Skeletal muscle tissue (tissue), 3 donors: ENCODE measurements at regions not wholly inside any gene's neighbourhood (a gene's known extent, or its start where the extent isn't known, plus 50 kb on each side); places are given as distances from the start of the nearest gene placed in this dataset.

Experiments used
- H3K27ac ChIP-seq: one replicate; pipeline ENCODE4 v1.7.0; 2013; ENCODE audit warnings: mild to moderate bottlenecking, low read depth, low read length, inconsistent platforms
- H3K27me3 ChIP-seq, 3 donors: one replicate each; pipeline ENCODE4 v1.7.0; 2013; ENCODE audit warnings: low read length in 3 of 3; ENCODE audit not compliant: control insufficient read depth in 3 of 3, insufficient read depth in 3 of 3
- H3K36me3 ChIP-seq, 3 donors: one replicate each; pipeline ENCODE4 v1.7.0; 2013; ENCODE audit warnings: low read length in 3 of 3; ENCODE audit not compliant: control insufficient read depth in 3 of 3, insufficient read depth in 3 of 3
- H3K4me1 ChIP-seq, 3 donors: one replicate each; pipeline ENCODE4 v1.7.0; 2013; ENCODE audit warnings: low read length in 3 of 3, mild to moderate bottlenecking in 3 of 3; ENCODE audit not compliant: control insufficient read depth in 3 of 3, insufficient read depth in 3 of 3
- H3K4me3 ChIP-seq, 3 donors: one replicate each; pipeline ENCODE4 v1.7.0; 2013; ENCODE audit warnings: low read length in 3 of 3
- H3K9ac ChIP-seq, 3 donors: one replicate each; pipeline ENCODE4 v1.7.0; 2013; ENCODE audit warnings: low read length in 3 of 3, mild to moderate bottlenecking in 3 of 3, moderate library complexity in 2 of 3, low read depth in 1 of 3
- H3K9me3 ChIP-seq, 3 donors: one replicate each; pipeline ENCODE4 v1.7.0; 2013; ENCODE audit warnings: low read length in 3 of 3; ENCODE audit not compliant: control insufficient read depth in 3 of 3
- donor health status: Osteomylitis.

- H3K36me3 ChIP-seq = no peaks in the 10 kb centered on the region
- H3K4me3 ChIP-seq = no peak overlapping the region
- peaks cover 23 to 49% (median 43%) of the 10 kb centered on the region in 3 donors for H3K4me1 ChIP-seq
- no peak overlapping the region for H3K9ac ChIP-seq
- peak overlapping the region; percentile 66 for H3K27ac ChIP-seq
- no peaks in the 10 kb centered on the region for H3K9me3 ChIP-seq
- H3K27me3 ChIP-seq = no peaks in the 10 kb centered on the region
Measured at GRCh38 chr3:124277144-124277890, 285.4 kb upstream of the ROPN1 start.

DNA sequence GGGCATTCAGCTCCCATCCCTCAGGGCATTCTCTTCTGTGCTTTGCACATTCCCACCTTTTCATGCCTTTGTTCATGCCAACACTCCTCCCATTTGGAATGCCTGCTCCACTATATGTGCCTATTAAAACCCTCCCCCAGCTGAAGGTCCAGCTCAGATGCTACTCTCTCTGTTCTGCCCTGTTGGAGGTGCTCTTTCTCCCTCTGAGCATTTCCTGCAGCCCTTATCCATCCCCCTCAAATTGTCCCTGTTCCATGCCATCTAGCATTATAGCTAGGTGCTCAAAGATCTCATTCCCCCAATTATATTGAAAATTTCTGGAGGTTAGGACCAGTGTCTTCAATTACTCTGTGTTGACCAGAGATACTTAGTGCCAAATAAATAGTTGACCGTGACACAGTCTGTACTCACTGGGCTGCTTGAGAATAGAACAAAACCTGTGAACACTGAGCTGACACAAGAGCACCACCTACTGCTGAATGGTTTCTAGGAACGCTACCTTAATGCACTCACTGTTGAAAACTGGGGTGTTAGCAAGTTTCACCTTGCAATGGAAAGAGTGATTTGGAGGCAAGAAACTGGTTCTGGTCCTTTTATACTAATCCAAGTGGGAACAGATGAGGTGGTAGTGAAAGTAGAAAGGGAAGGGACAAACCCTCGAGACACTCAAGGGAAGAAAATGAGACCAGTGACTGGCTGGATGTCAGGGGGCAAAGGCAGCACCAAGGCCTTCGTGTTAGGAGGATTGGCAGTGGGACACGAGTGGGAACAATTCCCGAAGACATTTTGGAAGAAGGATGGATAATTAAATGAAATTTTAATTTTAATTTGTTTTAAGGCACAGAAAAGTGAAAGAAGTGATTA lies 289.8 kb upstream of the ROPN1 start:
- Histone ChIP-seq H3K9me3 (no peaks in the 10 kb centered on the region), H3K27ac (no peak overlapping the region), H3K9ac (no peak overlapping the region), H3K27me3 (no peaks in the 10 kb centered on the region), H3K4me1 (peaks cover 15 to 26% (median 17%) of the 10 kb centered on the region in 3 donors), H3K36me3 (no peaks in the 10 kb centered on the region), H3K4me3 (no peak overlapping the region)

DNA sequence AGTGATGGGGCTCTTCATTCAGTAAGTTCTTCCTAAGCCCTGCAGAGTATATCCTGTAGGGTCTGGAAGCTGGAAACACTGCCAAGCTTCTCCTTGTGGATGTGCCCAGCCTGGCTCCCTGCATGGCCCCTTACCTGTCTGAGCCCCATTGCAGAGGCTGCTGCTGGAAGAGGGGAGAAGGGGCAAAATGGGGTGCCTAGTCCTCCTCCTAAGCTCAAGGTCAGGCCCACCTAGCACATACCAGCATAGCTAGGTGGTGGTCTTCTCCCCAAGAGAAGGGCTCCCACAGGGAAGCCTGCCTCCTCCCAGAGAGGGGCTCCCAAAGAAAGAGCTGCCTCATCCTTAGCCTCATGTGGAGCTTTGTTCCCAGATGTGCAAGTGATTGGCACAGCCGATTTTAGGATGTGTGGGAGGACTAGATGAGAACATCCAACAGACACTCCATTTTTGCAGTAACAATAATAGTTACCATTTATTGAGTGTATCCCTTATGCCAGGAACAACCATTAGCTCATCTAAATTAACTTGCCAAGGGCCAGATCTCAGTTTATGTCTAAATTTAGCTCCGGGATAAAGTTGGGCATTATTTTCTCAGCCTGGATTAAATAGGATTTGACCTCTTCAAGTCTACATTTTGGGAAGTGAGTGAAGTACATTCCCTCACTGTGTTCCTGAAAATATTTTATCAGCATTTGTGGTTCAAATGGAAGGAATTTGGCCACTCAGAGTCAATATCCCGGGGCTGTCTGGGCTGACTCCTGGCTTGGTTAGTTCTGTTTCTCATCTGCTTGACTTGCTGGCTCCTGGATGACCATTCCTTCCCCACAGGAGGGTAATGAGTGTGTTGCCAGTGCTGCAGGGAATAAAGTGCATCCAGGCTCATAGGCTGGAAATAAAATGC lies 291.1 kb upstream of the ROPN1 start:
- Histone ChIP-seq H3K9ac (no peak overlapping the region), H3K4me1 (peaks cover 6 to 13% (median 7%) of the 10 kb centered on the region in 3 donors), H3K27me3 (no peaks in the 10 kb centered on the region), H3K36me3 (no peaks in the 10 kb centered on the region), H3K4me3 (no peak overlapping the region), H3K9me3 (no peaks in the 10 kb centered on the region), H3K27ac (no peak overlapping the region)

DNA sequence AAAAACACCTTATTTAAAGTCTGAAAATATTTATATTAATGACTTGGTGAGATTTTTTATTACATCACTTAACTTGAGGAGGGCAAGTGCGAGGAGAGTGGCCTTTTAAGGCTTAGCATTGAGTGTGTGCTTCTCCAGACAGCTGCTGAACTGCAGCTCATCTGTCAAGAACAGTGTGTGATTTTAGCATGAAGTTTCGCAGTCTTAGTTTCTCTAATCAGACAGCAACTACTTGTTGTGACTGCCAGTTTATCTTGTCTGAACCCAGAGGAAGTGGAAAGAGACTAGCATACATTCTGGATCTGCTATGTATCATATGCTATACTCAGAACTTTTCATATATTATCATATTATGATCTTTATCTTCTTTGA lies 291.7 kb upstream of the ROPN1 start:
- H3K4me3 ChIP-seq = no peak overlapping the region
- H3K9ac ChIP-seq = no peak overlapping the region
- H3K27me3 ChIP-seq = no peaks in the 10 kb centered on the region
- no peak overlapping the region for H3K27ac ChIP-seq
- H3K4me1 ChIP-seq = peaks cover 5 to 9% (median 7%) of the 10 kb centered on the region in 3 donors
- H3K9me3 ChIP-seq = no peaks in the 10 kb centered on the region
- no peaks in the 10 kb centered on the region for H3K36me3 ChIP-seq

DNA sequence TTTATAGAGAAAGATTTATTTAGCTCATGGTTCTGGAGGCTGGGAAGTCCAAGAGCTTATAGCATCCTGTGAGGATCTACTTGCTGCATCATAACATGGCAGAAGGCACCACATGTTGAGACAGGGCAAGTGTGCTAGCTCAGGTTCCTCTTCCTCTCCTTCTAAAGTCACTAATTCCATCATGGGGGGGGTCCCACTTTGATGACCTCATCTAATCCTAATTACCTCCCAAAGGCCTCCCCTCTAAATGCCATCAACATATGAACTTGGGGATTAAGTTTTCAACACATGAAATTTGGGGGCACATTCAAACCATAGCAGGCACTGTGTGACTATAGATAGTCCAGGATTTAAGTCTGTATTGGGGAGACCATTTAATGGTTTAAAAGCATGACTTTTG lies 297.1 kb upstream of the ROPN1 start:
- Histone ChIP-seq H3K4me1 (peaks cover 0 to under 1% (median 0%) of the 10 kb centered on the region in 3 donors), H3K9me3 (no peaks in the 10 kb centered on the region), H3K27ac (no peak overlapping the region), H3K9ac (no peak overlapping the region), H3K4me3 (no peak overlapping the region), H3K27me3 (no peaks in the 10 kb centered on the region), H3K36me3 (no peaks in the 10 kb centered on the region)

DNA sequence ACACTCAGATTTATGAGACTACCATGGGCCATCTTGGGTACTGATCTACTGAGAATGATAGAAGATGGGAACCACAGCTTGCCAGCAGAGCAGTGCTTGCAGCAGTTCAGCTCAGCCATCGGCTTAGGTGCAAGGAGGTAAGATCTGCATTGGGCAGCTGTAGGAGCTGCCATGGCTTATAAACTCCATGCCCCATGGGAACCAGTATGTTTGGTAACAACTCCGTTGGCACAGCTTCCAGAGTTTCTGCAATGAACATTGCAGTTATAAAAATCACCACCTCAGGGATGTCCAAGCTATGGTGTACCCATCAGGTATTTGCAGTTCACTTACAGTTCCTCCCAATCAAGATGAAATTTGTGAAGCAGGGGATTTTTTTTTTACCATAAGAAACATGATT lies 299.1 kb upstream of the ROPN1 start:
- no peaks in the 10 kb centered on the region for H3K27me3 ChIP-seq
- no peaks in the 10 kb centered on the region for H3K9me3 ChIP-seq
- no peak overlapping the region for H3K27ac ChIP-seq
- no peaks in the 10 kb centered on the region for H3K4me1 ChIP-seq
- H3K9ac ChIP-seq = no peak overlapping the region
- H3K4me3 ChIP-seq = no peak overlapping the region
- H3K36me3 ChIP-seq = no peaks in the 10 kb centered on the region

- no peaks in the 10 kb centered on the region for H3K9me3 ChIP-seq
- H3K4me1 ChIP-seq = peaks cover 0 to 4% (median 0%) of the 10 kb centered on the region in 3 donors
- H3K36me3 ChIP-seq = no peaks in the 10 kb centered on the region
- H3K4me3 ChIP-seq = no peak overlapping the region
- H3K27me3 ChIP-seq = no peaks in the 10 kb centered on the region
- H3K9ac ChIP-seq = no peak overlapping the region
- H3K27ac ChIP-seq = no peak overlapping the region
Measured at GRCh38 chr3:124292329-124292728, 300.4 kb upstream of the ROPN1 start.

DNA sequence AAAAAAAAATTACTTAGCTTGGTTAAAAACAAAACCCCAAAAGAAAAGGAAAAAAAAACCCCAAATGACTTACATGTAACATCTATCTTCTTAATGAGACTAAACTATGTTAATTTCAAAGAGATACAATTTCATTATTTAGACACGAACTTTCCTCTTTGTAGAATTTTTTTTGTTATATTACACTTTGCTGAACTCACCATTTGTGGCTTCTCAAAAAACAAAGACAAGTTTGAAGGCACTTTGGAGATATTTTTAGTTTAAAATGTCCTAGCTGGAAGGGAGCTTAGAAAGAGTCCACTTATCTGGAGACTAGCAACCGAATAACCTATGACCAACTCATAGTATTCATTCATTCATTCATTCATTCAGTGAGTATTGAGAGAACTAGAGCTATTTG lies 301.7 kb upstream of the ROPN1 start:
- Histone ChIP-seq H3K9me3 (no peaks in the 10 kb centered on the region), H3K9ac (no peak overlapping the region), H3K36me3 (no peaks in the 10 kb centered on the region), H3K27ac (no peak overlapping the region), H3K4me1 (peaks cover 0 to 4% (median under 1%) of the 10 kb centered on the region in 3 donors), H3K27me3 (no peaks in the 10 kb centered on the region), H3K4me3 (no peak overlapping the region)

GRCh38 chr3:124295362-124295761 lies 303.4 kb upstream of the ROPN1 start:
- no peak overlapping the region for H3K4me3 ChIP-seq
- no peak overlapping the region for H3K9ac ChIP-seq
- H3K4me1 ChIP-seq = peaks cover 0 to 4% (median 3%) of the 10 kb centered on the region in 3 donors
- no peaks in the 10 kb centered on the region for H3K9me3 ChIP-seq
- H3K27ac ChIP-seq = no peak overlapping the region
- H3K36me3 ChIP-seq = no peaks in the 10 kb centered on the region
- H3K27me3 ChIP-seq = no peaks in the 10 kb centered on the region
